Activated CD4-positive, alpha-beta T cell treated with anti-CD3 and anti-CD28 coated beads, Interleukin-2, amount 50 U/mL, for 48 hours (primary cell): ENCODE measurements at regions not wholly inside any gene's neighbourhood (a gene's known extent, or its start where the extent isn't known, plus 50 kb on each side); places are given as distances from the start of the nearest gene placed in this dataset.

Experiments used
- DNase-seq, 2 experiments: peaks; one replicate each; pipeline ENCODE4 v3.0.0-alpha.2; 2020

DNA sequence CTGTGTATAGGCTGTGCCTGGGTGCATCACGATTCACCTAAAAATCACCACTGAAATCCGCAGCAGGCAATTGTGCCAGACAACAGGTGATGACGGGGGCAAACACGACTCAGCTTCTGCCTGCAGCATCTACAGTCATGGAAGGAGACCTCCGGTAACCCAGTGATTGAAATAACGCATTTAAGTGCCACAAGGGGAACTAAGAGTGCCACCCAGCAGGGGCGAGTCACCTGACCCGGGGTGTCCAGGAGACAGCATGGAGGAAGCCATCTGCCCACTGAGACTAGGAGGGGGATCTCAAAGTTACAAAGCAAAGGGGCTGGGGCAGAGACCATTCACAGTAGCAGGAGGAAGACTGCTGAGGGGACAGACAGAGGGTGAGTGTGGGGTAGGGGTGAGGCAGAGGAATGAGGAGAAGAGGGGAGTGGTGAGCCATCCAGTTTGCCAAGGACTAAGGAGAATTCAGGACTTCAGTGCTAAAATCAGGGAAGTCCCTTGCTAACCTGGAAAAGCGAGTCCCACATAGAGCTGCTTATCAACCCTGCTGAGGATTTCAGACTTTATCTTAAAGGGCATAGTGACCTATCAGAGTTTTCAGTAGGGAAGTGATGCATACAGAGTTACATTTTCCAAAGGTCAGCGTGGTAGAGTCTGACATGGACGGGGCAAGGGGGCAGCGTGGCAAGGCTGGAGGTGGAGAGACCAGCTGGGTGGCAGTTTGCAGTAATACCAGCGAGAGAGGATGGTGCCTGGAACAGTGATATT is 256.7 kb upstream of the HES1 start:
- DNase-seq: no peak

DNA sequence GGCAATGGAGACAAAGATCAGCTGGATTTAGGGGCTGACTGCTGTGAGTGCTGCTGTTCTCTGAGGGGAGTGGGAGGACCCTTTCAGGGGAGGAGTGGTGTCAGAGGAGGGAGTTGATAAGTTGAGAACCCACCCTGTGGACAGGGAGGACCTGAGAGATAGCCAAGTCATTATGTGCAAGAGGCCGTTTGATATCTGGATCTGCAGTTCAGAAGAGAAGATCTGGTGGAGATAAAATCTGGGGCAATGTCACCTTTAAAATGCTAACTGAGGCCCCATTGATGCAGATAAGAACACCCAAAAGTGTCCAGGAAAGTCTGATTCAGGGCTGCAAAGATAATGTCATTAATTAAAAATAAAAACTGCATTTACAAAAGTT is 256.1 kb upstream of the HES1 start:
- DNase-seq: no peak

DNA sequence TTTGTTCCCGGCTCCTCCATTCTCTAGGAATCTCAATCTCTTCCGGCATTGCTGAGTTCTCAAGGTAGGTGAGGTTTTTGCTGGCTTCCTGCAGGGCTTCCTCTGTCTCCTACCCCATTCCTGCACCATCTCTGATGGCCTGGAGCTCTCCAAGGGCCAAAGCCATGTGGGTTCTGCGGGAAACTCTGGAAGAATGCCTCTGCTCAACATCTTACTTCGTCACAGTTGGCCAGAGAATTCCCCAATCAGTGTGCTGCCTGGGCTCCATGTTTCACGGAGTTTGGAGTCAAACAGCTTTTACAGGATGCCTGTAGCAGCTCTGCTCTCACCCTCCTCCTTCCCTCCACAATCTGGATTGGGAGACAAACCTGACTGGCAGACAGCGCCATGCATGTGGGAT is 253.9 kb upstream of the HES1 start:
- DNase-seq: no peak

DNA sequence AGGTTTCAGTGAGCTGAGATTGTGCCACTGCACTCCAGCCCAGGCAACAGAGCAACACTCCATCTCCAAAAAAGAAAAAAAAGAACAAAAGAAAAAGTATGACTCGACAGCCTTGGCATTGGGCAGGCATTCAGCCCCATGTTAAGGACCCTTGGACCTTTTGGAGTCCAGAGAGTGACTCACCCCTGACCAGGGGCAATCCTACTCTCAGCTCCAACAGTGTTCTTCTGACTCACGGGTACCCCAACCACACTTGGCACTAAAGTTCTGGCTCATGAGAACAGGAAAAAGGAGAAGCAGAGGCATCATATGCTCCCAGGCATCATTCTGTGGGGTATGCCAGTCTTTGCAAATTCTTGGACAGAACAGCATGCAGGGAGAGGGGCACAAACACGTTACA is 252.4 kb upstream of the HES1 start:
- DNase-seq: no peak

DNA sequence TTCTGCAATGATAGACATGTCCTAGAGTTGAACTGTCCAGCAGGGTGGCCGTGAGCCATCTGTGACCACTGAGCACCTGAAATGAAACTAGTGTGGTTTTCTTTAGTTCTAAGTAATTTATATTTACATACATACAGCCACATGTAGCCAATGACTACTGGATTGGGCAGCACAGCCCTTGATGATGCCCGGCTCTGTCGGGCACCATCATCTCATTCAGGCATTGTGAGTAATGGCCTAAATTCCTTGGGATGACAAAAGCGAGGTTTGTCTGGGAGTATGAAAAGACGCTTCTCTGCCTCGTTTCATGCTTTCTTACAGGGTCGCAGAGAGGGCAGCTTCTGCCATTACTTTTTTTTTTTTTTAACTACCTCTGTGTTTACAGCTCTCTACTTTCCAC is 251.9 kb upstream of the HES1 start:
- DNase-seq: no peak

DNA sequence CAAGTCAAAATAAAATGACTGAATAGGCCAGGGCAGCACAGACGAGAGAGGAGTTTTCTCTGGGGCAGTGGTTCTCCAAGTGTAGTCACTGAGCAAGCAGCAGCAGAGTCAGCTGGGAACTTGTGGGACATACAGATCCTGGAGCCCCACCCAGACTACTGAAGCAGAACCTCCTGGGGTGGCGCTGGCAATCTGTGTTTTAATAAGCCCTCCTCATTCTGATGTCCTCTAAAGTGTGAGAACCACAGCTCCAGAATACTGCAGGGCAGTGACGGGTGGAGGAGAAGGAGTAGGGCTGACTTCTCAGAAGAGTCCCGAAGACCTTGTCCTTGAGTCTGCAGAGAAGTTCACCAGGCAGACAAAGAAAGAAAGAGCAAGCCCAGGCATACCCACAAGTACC is 251.3 kb upstream of the HES1 start:
- DNase-seq: no peak

DNA sequence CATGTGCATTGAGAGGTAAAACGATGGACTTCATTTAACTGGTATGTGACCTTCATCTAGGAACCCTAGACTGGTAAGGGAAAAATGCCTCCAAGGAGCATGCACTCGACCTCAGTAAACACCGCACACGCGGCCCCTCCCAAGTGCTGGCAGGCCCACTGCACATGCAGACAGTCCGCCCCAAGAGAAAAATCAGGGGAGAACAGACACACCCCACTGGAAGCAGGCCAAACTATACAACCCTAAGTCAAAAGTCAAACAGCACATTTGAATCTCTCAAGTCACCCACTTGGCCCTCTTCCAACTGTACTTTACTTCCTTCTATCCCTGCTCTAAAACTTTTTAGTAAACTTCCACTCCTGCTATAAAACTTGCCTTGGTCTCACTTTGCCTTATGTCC is 250.1 kb upstream of the HES1 start:
- no peak for DNase-seq

DNA sequence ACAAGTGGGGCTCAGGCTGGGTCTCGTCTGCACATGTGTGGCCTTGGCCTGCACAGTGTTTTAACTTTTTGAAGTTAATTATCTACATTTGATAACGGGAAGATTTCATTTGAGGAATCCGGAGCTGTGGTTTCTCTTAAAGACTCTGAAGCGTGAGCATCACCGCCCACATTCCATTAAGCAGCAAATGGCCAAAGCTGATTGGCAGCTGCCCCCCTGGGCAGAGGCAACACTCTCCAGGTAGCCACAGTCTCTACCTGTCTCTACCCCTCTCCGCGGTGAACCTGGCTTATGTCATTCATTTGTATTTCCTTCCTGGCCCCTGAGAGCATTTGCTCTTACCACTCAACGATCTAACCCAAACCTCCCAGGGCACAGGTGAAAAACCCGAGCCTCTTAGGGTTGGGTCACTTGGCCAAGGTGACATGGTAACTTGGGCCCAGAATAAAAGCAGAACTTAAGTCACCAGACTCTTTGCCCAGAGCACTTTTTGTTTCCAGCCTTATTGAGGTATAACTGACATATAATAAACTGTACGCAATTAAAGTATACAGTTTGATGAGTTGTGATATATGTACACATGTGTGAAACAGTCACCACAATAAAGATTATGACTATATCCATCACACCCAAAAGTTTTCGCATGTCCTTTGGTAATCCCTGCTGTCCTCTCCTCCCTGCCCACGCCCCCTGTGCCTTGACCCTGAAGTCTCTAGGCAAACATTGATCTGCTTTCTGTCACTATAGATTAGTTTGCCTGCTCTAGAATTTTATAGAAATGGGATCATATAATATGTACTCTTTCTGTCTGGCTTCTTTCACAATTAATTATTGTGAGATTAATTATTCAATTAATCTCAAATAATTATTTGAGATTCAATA is 245.7 kb upstream of the HES1 start:
- DNase-seq: no peak

DNA sequence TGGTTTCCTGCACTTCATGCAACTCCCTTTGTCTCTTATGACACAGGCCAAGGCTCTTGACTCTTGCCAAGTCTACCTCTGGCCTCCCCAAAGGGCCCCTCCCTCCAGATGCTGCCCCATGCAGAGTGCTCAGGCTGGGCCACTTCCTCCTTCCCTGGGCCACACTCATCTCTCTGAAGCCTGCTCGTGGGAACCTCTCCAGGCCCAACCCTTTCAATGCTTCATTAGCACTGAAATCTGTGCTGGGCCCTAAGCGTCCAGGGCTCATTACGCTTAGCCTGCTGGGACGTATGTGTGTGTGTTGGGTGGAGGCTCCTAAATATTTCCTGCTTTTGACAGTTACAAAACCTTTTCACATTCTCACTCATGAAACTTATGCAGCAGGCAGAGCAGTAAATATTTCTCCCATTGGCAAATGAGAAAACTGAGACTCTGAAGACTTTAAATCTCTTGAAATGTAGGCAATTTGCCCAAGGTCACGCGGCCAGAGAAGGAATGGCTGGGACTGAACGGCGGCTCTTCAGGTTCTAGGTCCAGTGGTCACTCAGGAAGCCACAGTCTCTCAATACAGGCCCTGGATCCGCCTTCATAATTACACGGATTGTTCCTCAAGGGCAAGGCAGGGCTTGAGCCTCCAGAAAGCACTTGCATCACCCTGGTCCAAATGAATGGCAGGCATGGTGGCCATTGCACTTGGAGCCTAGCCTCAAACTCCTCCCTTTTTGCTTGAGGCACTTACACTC is 241.7 kb upstream of the HES1 start:
- DNase-seq: no peak

DNA sequence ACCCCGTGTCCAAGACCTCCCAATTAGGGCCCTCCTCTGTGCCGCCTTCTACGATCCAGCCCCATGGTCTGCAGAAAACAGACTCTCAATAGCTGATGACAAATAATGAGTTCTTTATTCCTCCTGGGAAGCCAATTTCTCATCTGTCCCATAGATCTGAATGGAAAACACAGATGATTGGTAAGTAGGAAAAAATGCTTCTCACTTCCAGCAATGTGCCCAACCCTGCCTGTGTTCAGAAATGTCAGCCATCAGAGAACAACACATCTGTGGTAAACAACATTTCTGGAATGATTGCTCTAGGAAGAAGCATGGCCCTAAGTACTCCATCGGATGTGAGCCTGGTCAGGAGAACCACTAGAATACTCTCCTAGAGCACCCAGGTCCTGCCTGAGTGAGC is 240.5 kb upstream of the HES1 start:
- DNase-seq: no peak

DNA sequence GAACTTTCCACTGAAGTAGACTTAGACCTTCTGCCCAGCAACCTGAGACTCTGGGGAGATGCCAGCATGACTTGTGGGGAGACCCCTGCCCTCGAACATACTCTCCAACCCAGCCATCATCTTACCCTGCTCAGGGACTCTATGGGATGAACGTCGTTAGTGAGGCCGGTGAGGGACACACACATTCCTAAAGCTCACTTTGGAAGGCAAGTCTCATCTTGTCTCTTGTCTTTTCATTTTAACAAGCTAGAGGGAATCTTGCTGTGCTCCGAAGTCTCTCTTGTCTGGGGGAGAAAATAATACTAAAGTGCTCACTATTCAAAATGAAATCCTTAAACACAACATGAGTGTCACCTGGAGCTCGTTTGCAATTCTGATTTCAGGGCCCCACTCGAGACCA is 239.5 kb upstream of the HES1 start:
- DNase-seq: no peak

DNA sequence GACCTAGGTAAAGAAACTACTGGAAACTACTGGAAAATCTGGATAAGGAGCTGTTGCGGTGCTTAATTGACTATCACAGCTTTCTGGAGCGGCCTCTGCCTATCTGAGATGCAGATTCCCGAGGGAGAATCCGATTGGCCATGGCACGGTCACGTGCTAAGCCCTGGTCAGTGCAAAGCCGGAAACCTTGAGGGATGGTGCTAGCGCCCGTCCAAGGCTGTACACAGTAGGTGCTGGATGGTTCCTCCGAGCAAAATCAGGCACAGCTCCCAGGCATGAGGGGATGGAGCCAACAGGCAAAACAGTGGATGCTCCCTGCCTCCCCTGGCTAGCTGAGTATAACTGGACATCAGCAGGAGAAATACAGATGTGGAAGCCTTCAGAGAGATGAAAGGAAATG is 238.7 kb upstream of the HES1 start:
- no peak for DNase-seq

DNA sequence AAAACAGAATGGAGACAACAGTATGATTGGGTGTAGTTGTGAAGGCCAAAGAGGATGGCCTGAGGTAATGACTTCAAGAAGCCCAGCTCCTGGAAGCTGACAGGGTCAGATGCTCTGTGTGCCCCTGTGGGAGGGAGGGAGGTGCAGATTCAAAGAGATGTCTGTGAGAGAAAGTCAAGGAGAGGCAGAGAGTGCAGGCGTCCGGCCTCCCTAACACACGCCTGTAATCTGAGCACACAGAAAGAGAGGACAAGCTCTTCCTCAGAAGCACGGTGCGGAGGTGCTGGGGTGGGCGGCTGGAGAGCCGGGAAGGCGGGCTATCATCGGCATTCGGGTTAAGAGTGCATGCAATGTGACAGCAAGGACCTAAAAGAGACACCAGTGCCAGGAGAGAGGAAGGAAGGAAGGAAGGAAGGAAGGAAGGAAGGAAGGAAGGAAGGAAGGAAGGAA is 238.2 kb upstream of the HES1 start:
- DNase-seq: no peak

DNA sequence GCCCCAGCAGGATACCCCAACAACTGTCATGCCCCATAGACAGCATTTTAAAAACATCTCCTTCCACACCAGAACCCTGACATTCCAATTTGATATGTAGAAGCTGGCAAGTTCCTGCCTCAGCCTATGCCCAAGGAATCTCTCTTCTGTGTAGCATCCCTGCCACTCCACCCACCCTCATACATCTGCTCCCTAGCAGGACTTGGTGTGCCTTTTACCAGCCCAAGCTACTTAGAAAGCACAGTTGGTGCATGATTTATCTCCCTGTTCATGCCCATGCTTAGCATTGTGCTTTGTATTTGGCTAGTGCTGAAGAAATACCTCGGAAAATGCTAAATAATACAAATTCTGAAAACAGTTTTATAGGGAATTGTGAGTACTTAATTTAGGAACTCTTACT is 236.9 kb upstream of the HES1 start:
- no peak for DNase-seq

DNA sequence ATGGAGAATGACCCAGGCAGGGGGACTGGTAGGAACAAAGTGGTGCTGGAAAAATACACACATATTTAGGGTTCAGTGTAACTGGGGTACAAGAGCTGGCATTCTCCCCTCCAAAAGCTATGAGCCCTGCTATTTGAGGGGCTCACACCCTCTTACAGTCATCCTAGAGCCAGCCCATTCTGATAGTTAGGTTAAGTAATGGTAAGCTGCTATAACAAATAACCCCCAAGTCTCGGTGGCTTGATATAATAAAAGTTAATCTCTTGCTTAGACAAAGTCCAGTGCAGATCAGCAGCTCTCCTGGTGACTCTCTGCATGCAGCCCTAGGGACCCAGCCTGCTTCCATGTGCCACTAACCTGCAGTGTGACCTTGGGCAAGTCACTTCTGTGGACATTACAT is 234.9 kb upstream of the HES1 start:
- no peak for DNase-seq

DNA sequence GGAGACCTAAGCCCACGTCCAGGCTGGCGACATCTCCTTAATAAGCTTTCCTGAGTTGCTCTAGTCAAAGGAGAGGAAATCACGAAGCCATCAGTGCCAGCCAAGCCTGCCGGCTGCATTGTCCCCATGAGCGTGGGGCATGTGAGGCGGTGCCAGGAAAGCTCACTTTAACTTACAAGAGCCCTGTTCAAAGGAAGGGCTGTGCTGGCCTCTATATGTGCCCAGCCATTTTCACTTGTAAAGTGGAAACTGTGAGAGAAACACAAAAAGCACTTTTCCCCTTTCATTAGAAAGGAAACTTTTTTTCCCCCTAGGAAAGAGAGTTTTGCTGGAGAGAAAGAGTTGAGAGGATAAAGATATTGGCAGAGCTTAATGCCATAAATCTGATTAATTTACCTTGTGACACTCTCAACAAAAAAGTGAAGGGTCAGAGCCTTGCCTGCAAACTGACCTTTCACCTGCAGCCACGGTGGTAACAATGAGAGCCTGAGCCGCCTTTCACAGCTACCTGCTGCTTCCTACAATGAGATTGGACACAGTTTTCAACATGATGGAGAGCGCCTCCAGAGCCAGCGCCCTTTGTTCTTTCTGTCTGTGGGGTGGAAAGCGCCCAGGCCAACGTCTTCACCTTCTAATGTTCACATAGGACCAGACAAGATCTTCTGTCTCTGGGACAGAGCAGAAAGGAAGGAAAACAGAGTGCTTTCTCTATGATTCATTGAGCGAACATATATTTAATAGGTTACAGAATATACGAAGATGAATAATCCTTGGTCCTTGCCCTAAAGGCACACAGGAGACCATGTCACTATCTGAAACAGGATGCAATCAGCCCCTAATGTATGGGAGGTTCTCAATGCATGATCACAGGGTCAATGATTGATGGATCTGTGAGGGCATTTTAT is 233.1 kb upstream of the HES1 start:
- DNase-seq: no peak

DNA sequence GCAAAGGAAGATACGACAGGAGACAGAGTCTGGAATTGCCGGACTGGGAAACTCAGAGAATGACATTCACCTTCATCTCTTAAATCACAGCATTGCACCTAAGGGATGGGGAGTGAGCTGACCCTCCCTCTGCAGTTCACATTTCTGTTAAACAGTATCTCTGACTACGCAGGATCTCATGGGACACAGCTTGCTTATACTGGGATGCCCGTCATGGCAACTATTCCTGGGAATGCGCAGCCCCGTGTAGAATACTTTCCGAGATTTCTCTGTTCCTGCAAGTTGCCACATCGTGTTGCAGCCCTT is 232.5 kb upstream of the HES1 start:
- DNase-seq: no peak

DNA sequence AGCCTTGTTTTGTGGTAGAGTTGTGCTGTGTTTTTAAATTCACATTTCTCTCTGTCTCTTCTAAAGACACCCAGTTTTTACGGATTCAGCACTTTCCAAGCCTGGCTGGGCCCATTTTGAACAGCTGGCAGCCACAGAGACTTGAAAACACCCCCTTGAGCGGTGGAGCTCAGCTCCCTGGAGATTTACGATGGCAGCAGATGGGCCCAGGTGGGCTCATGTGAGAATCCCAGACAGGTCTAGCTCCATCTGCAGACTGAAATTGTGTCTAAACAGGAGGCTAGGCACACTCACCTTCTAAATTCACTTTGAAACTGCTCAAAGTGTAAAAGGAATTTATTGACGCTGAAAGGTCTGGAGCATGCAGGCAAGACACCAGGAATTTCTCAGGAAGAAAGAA is 232.0 kb upstream of the HES1 start:
- no peak for DNase-seq

DNA sequence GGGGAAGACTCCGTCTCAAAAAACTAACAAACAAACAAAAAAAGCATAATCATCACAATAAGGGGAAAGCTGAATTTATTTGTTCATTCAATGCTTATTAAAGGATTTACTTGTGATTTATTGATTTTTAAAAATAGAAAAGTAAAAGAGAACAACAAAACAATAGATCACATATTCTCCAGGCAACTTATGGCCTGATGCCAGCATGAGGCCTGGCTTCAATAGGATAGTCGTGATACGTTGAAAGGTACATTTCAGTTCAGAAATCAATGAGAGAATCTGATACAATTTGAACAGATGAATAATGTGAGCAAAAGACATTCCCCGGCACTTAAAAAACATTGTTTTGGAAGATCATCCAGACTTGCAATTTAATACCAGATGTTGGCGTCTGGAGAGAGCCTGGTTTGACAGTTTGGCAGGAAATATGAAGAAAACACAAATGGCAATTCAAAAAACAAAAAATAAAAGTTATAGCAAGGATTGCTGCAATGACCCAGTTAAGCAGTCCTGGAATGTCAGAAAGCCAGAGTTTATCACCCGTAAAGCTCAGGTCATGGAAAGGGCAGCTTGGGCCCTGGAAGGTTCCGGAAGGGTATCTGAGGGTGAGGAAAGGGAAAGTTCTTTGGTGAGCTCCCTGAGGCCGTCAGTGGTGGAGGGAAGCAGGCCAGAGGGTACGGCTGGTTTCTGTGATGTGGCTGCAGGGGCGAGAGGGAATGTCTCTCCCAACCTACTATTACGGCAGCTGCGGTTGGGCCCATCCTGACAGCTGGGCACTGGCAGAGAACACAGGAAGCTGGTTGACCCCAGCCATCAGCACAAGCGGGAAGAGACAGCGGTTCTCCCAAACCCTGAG is 230.2 kb upstream of the HES1 start:
- no peak for DNase-seq

DNA sequence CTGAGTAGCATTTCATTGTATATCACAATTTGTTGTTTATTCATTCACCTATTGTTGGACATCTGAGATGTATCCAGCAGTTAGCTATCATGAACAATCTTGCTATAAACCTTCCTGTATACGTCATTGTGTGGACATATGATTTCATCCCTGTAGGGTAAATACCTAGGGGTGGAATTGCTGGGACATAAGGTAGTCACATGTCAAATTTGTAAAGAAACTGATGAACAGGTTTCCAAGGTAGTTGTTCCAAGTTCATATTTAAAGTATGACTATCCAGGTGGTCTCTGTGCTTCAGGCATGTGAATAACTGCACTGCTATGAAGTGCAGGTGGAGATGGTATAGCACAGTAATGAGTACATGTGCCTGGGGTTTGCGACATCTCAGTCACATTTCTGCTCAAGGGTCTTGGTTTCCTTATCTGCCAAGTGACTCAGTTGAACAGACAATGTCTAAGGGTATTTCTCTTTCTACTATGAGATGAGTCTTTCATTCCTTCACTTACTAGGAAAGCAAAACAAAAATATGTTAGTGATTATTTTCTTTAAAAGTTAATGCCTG is 229.0 kb upstream of the HES1 start:
- DNase-seq: no peak

DNA sequence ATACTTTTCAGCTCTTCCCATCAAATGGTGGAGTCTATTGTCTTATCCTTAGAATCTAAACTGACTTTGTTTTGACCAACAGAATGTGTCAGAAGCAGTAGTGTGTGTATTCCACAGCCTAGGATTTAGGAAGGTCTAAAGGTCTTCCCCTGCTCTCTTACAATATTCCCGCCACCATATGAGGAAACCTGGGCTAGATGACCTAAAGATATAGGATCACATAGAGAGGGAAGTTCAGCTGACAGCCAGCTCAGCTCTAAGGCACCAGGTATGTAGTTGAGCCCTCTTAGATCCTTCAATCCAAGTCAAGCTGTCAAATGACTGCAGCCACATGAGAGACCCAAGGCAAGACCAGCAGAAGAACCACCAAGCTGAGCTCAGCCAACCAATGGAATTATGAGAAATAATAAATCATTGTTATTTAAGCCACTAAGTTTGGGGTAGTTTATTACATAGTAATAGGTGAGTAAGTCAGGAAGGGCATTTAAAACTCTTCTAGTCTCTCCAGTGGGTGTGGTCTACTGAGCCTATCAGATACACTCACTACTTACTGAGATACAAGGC is 227.7 kb upstream of the HES1 start:
- no peak for DNase-seq
